ENCODE measurements at regions not wholly inside any gene's neighbourhood (a gene's known extent, or its start where the extent isn't known, plus 50 kb on each side); places are given as distances from the start of the nearest gene placed in this dataset.

DNA sequence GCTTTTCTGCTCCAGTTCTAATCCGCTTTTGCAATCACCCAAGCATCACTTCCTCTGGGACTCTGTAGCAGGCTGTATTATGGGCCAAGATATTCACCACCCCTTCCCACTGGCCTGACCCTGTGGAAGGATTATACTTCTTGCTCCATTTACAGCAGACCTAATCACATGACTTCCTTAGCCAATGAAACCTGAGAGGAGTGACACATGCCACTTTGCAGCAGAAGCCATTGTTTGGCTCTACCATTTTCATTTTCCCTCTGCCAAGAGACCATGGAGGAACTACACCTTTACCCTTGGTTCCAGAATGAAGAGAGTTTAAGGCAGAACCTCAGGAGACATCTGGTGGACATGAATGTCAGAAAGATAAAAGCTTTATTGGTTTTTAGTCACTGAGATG is 134.9 kb upstream of the HSD17B12 start:
- H3K36me3 ChIP-seq (ENCODE audit: control insufficient read depth, insufficient read depth, low read length) = no peaks in the 10 kb centered on the region
- no peak overlapping the region for H3K4me3 Mint-ChIP-seq (ENCODE audit: unreplicated experiment)
- no peaks in the 10 kb centered on the region for H3K4me1 ChIP-seq
- H3K27me3 Mint-ChIP-seq (ENCODE audit: insufficient read depth, unreplicated experiment) = peaks cover 7% of the 10 kb centered on the region
- no peaks in the 10 kb centered on the region for H3K36me3 Mint-ChIP-seq (ENCODE audit: insufficient read depth, unreplicated experiment)
- peaks cover 7% of the 10 kb centered on the region for H3K9me3 Mint-ChIP-seq (ENCODE audit: unreplicated experiment)
- TF ChIP-seq, protein P1, sequence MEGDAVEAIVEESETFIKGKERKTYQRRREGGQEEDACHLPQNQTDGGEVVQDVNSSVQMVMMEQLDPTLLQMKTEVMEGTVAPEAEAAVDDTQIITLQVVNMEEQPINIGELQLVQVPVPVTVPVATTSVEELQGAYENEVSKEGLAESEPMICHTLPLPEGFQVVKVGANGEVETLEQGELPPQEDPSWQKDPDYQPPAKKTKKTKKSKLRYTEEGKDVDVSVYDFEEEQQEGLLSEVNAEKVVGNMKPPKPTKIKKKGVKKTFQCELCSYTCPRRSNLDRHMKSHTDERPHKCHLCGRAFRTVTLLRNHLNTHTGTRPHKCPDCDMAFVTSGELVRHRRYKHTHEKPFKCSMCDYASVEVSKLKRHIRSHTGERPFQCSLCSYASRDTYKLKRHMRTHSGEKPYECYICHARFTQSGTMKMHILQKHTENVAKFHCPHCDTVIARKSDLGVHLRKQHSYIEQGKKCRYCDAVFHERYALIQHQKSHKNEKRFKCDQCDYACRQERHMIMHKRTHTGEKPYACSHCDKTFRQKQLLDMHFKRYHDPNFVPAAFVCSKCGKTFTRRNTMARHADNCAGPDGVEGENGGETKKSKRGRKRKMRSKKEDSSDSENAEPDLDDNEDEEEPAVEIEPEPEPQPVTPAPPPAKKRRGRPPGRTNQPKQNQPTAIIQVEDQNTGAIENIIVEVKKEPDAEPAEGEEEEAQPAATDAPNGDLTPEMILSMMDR (IDR thresholded peaks at IDR 0.05; ENCODE audit: insufficient read depth in 1 of 2, low read depth in 1 of 2, low read length in 1 of 2, severe bottlenecking in 1 of 2, unreplicated experiment in 1 of 2) = no peak
- no peaks in the 10 kb centered on the region for H3K27me3 ChIP-seq (replicated peaks; ENCODE audit: control insufficient read depth, insufficient read depth, low read length)
- ChIA-PET POLR2A (no interaction called here), CTCF (no interaction called here)
- H3K9me3 ChIP-seq = no peaks in the 10 kb centered on the region
- no peak for DNase-seq
- no TSS peak for BruUV-seq (replicated peaks)
- intact Hi-C loops (cut with micrococcal nuclease; ENCODE audit: unreplicated experiment) = no loop called here
- no peak overlapping the region for H3K4me3 ChIP-seq (ENCODE audit: low read depth, low read length)
- no peaks in the 10 kb centered on the region for H3K4me1 Mint-ChIP-seq (ENCODE audit: low read depth, unreplicated experiment)
- H3K27ac Mint-ChIP-seq (ENCODE audit: unreplicated experiment) = no peak overlapping the region

GRCh38 chr11:43546561-43547429 is 133.7 kb upstream of the HSD17B12 start:
- CTCF ChIA-PET = no interaction called here
- POLR2A ChIA-PET = no interaction called here
- H3K4me3 Mint-ChIP-seq (ENCODE audit: unreplicated experiment) = no peak overlapping the region

GRCh38 chr11:43547430-43547831 is 133.1 kb upstream of the HSD17B12 start:
- TF ChIP-seq, protein P1 (IDR thresholded peaks at IDR 0.05; ENCODE audit: insufficient read depth in 1 of 2, low read depth in 1 of 2, low read length in 1 of 2, severe bottlenecking in 1 of 2, unreplicated experiment in 1 of 2) = no peak
- H3K4me1 ChIP-seq = no peaks in the 10 kb centered on the region
- no peaks in the 10 kb centered on the region for H3K36me3 ChIP-seq (ENCODE audit: control insufficient read depth, insufficient read depth, low read length)
- no peaks in the 10 kb centered on the region for H3K9me3 ChIP-seq
- BruUV-seq (replicated peaks) = no TSS peak
- DNase-seq = no peak
- ChIA-PET CTCF (no interaction called here), POLR2A (no interaction called here)
- H3K4me1 Mint-ChIP-seq (ENCODE audit: low read depth, unreplicated experiment) = no peaks in the 10 kb centered on the region
- H3K4me3 Mint-ChIP-seq (ENCODE audit: unreplicated experiment) = no peak overlapping the region
- no peak overlapping the region for H3K27ac Mint-ChIP-seq (ENCODE audit: unreplicated experiment)
- H3K9me3 Mint-ChIP-seq (ENCODE audit: unreplicated experiment) = peaks cover 7% of the 10 kb centered on the region
- no peaks in the 10 kb centered on the region for H3K27me3 ChIP-seq (replicated peaks; ENCODE audit: control insufficient read depth, insufficient read depth, low read length)
- H3K27me3 Mint-ChIP-seq (ENCODE audit: insufficient read depth, unreplicated experiment) = peaks cover 15% of the 10 kb centered on the region
- no peak overlapping the region for H3K4me3 ChIP-seq (ENCODE audit: low read depth, low read length)
- no peaks in the 10 kb centered on the region for H3K36me3 Mint-ChIP-seq (ENCODE audit: insufficient read depth, unreplicated experiment)
- intact Hi-C loops (cut with micrococcal nuclease; ENCODE audit: unreplicated experiment) = no loop called here

More at GRCh38 chr11:43546561-43547429, 133.7 kb upstream of the HSD17B12 start:
- Mint-ChIP-seq H3K36me3 (ENCODE audit: insufficient read depth, unreplicated experiment) (no peaks in the 10 kb centered on the region), H3K27ac (ENCODE audit: unreplicated experiment) (no peak overlapping the region), H3K4me1 (ENCODE audit: low read depth, unreplicated experiment) (no peaks in the 10 kb centered on the region), H3K9me3 (ENCODE audit: unreplicated experiment) (peaks cover 7% of the 10 kb centered on the region), H3K27me3 (ENCODE audit: insufficient read depth, unreplicated experiment) (peaks cover 15% of the 10 kb centered on the region)
- H3K36me3 ChIP-seq (ENCODE audit: control insufficient read depth, insufficient read depth, low read length) = no peaks in the 10 kb centered on the region
- intact Hi-C loops (cut with micrococcal nuclease; ENCODE audit: unreplicated experiment) = no loop called here
- no peaks in the 10 kb centered on the region for H3K4me1 ChIP-seq
- H3K27me3 ChIP-seq (replicated peaks; ENCODE audit: control insufficient read depth, insufficient read depth, low read length) = no peaks in the 10 kb centered on the region
- BruUV-seq (replicated peaks) = no TSS peak
- no peaks in the 10 kb centered on the region for H3K9me3 ChIP-seq
- TF ChIP-seq, protein P1 (IDR thresholded peaks at IDR 0.05; ENCODE audit: insufficient read depth in 1 of 2, low read depth in 1 of 2, low read length in 1 of 2, severe bottlenecking in 1 of 2, unreplicated experiment in 1 of 2) = no peak
- no peak for DNase-seq
- no peak overlapping the region for H3K4me3 ChIP-seq (ENCODE audit: low read depth, low read length)
